Bronchial epithelial cell (primary cell): ENCODE measurements at regions not wholly inside any gene's neighbourhood (a gene's known extent, or its start where the extent isn't known, plus 50 kb on each side); places are given as distances from the start of the nearest gene placed in this dataset.

Experiments
- DNase-seq: peaks from one replicate; pipeline ENCODE4 v3.0.0-alpha.2; 2010; ENCODE audit warnings: low read depth
- FAIRE-seq: peaks from 2 replicates; lab custom pipeline; 2011; peaks lifted over from hg19 to GRCh38; lab: Jason Lieb, UNC
- H3K27me3 ChIP-seq: 2 replicates; pipeline ENCODE4 v1.5.1; 2011; ENCODE audit warnings: low read length; ENCODE audit not compliant: control insufficient read depth, insufficient read depth
- H3K36me3 ChIP-seq: 2 replicates; pipeline ENCODE4 v1.5.1; 2011; ENCODE audit warnings: low read length; ENCODE audit not compliant: control insufficient read depth, insufficient read depth
- H3K4me3 ChIP-seq: 2 replicates; pipeline ENCODE4 v1.5.1; 2011; ENCODE audit warnings: mild to moderate bottlenecking, low read depth, low read length, control low read depth
- CTCF ChIP-seq: IDR thresholded peaks from 2 replicates; pipeline ENCODE4 v1.5.1; 2011; ENCODE audit warnings: mild to moderate bottlenecking, moderate library complexity, low read length, control low read depth, inconsistent platforms; ENCODE audit not compliant: insufficient read depth, severe bottlenecking

- FAIRE-seq, result no peak
- no peak for TF ChIP-seq CTCF
- Histone ChIP-seq H3K27me3 (no peaks in the 10 kb centered on the region), H3K4me3 (no peak overlapping the region), H3K36me3 (no peaks in the 10 kb centered on the region)
- DNase-seq, result no peak
These were observed 171.9 kb downstream of the BUD13 start for GRCh38 chr11:116600930-116601329.

DNA sequence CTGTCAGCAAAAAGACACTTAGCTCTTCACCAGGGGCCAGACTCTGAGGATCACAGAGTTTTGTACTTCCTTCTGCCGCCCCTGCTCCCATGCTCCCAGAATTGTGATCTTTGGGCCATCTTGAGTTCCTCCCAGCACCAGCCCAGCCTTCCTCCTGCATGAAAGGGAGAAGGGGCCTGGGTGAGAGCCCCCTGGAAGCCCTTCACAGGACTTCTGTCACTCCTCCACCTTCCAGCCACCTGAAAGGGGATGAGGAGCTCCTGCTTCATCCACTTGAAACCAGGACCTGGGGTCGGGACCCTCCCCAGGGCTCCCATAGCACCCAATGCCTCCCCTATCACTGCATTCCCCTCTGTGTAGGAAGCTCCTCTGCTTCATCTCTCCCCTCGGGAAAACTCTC is 174.2 kb downstream of the BUD13 start:
- H3K36me3 ChIP-seq, result no peaks in the 10 kb centered on the region
- no peak for DNase-seq
- no peak for FAIRE-seq
- TF ChIP-seq CTCF, result no peak
- no peak overlapping the region for H3K4me3 ChIP-seq
- no peaks in the 10 kb centered on the region for H3K27me3 ChIP-seq

GRCh38 chr11:116598036-116598435 is 174.8 kb downstream of the BUD13 start:
- FAIRE-seq, result no peak
- no peaks in the 10 kb centered on the region for H3K27me3 ChIP-seq

GRCh38 chr11:116596346-116597260 is 176.2 kb downstream of the BUD13 start:
- DNase-seq (no peak), FAIRE-seq (no peak)
- Histone ChIP-seq H3K36me3 (no peaks in the 10 kb centered on the region), H3K4me3 (no peak overlapping the region), H3K27me3 (no peaks in the 10 kb centered on the region)
- TF ChIP-seq CTCF, result no peak

More at GRCh38 chr11:116598036-116598435, 174.8 kb downstream of the BUD13 start:
- no peak for TF ChIP-seq CTCF
- H3K36me3 ChIP-seq, result no peaks in the 10 kb centered on the region
- no peak for DNase-seq
- H3K4me3 ChIP-seq, result no peak overlapping the region

DNA sequence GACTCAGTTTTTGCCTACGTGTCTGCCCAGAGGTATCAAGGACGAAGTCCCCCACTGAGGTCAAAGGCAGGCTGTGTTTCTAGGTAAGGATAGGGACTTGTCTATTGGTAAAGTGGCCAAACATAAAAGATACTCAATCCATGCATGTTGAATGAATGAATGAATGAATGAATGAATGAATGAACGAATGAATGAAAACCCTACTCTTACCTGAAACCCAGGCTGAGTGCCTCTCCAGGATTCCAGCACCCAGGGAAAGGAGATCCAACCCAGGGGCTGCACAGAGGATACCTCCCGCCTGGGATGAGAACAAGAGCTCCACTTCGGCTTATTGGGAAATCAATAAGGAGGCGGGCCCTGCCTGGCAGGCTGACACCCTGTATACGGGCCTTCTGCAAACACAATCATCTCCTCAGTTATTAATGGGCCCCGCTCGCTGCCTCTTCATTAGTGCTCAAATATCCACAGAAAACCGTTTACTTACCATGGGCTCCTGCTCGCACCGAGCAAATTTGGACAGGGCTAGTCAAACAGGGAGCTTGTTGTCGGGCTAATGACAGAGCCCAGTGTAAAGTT is 177.4 kb downstream of the BUD13 start:
- H3K36me3 ChIP-seq, result no peaks in the 10 kb centered on the region
- DNase-seq (no peak), FAIRE-seq (no peak)
- no peaks in the 10 kb centered on the region for H3K27me3 ChIP-seq
- no peak overlapping the region for H3K4me3 ChIP-seq
- no peak for TF ChIP-seq CTCF
